GM18505 (cell line): ENCODE measurements at regions not wholly inside any gene's neighbourhood (a gene's known extent, or its start where the extent isn't known, plus 50 kb on each side); places are given as distances from the start of the nearest gene placed in this dataset.

Source experiments
- ATAC-seq: cut with Tn5 transposase; IDR thresholded peaks from one replicate; pipeline ENCODE4 v1.9.1; 2021; ENCODE audit not compliant: unreplicated experiment
- POLR2A ChIP-seq: IDR thresholded peaks from 4 replicates; pipeline ENCODE4 v1.6.1; 2011; ENCODE audit warnings: borderline replicate concordance; ENCODE audit not compliant: insufficient read depth, insufficient read length; ENCODE audit errors: extremely low read depth

DNA sequence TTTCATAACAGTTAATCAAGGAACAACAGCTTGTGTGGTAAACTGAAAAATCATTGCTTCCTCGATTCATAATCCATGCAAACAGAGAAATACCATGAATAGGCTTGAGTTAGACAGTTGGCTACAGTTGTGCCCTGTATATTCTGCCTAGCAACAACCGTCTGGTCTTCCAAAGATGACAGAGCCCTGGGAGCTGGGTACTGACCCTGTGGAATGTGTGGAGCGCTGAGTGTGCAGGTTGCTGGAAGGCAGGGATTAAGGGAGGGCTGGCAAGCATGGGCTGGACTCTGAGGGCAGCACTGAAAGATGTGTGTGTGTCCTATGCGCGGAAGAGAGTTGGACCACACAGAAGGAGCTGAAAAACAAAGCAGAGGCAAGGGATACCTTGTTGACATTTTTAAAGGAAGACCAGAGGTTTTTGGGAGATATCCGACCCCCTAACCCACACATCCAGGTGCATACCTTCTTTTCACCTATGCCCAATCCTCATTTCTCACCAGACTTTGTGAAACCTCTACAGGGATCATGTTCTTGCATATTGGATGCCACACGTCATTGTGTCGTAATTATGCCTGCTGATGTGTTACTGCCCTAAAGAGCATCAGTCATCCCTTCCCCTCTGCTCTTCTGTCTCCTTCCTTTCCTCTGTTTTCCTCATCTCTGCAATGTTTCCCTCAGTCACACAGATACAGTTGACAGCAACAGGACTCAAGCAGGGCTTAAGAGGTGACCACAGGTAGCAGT is 58.2 kb upstream of the VGLL2 start:
- ATAC-seq, result no peak
- TF ChIP-seq POLR2A, result no peak

DNA sequence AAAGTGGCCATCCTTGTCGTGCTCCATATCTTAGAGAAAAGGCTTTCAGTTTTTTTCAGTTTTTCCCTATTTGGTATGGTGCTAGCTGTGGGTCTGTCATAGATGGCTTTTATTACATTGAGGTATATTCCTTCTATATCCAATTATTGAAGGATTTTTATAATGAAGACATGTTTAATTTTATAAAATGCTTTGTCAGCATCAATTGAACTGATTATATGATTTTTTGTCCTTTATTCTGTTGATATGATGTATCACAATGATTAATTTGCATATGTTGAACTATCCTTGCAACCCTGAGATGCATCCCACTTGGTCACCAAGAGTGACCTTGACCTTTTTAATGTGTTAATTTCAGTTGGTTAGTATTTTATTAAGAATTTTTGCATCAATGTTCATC is 55.1 kb upstream of the VGLL2 start:
- no peak for TF ChIP-seq POLR2A
- no peak for ATAC-seq

DNA sequence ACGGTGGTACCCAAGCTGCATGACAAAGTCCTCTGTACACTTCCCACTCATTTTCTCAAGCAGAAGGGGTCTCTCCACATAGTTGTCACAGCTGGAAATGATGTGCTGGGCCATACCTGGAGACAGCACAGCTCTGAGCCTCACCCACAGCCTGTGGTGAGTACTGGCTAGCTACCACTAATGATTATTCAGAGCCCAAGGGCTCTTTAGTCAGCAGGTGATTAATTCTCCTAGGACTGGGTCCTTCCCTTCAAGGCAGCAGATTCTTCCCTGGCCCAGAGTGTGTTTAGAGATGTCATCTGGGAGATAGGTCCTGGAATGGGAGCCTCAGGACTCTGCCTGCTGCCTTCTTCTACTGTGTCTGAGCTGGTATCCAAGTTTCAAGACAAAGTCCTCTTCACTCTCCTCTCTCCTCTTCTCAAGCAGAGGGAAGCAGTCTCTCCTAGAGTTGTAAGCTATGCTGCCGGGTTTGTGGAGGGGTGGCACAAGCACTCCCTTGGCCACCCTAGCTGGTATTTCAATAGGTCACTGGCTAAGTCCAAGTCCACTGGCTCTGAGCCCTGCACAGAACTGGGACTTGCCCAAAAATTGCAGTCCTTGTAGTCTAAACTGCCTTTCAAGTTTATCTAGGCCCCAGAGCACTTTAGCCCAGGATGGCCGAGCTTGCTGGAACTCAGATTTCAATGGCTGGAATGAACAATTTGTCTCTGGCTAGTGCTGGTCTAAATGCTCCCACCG is 49.8 kb upstream of the VGLL2 start:
- TF ChIP-seq POLR2A, result no peak
- ATAC-seq, result no peak
